MCF 10A (cell line): ENCODE measurements at regions not wholly inside any gene's neighbourhood (a gene's known extent, or its start where the extent isn't known, plus 50 kb on each side); places are given as distances from the start of the nearest gene placed in this dataset.

ENCODE experiments used
- BruUV-seq: library from RNA; stranded (reverse); fragments of 400-500 nt; replicated peaks from 2 replicates; lab custom pipeline; 2021; lab: Mats Ljungman, UMichigan
- CTCF ChIA-PET: fragments of 300-600 bp; sonication (Branson Sonifier 250); formaldehyde crosslinking; extraction: SDS; loops from one replicate; lab custom pipeline; 2021; ENCODE audit warnings: antibody characterized with exemption, inconsistent platforms; lab: Yijun Ruan, JAX
- POLR2A ChIA-PET: fragments of 300-600, 350-650 bp; sonication (Branson Sonifier 250); formaldehyde crosslinking; extraction: SDS; loops from one replicate; lab custom pipeline; 2020; ENCODE audit warnings: antibody characterized with exemption, inconsistent platforms; lab: Yijun Ruan, JAX
- DNase-seq: peaks from one replicate; pipeline ENCODE4 v3.0.0-alpha.2; 2018; ENCODE audit not compliant: unreplicated experiment
- H3K27ac Mint-ChIP-seq: one replicate; pipeline ENCODE4 v1.8.0; 2022; ENCODE audit warnings: mild to moderate bottlenecking, low read depth, mixed read lengths; ENCODE audit not compliant: unreplicated experiment
- H3K27me3 Mint-ChIP-seq: one replicate; pipeline ENCODE4 v1.8.0; 2022; ENCODE audit warnings: mixed read lengths; ENCODE audit not compliant: insufficient read depth, unreplicated experiment
- H3K36me3 Mint-ChIP-seq: one replicate; pipeline ENCODE4 v1.8.0; 2022; ENCODE audit warnings: mild to moderate bottlenecking, moderate library complexity, mixed read lengths; ENCODE audit not compliant: insufficient read depth, unreplicated experiment
- H3K4me1 Mint-ChIP-seq: one replicate; pipeline ENCODE4 v1.8.0; 2022; ENCODE audit warnings: mixed read lengths; ENCODE audit not compliant: insufficient read depth, unreplicated experiment
- H3K4me3 Mint-ChIP-seq: one replicate; pipeline ENCODE4 v1.8.0; 2022; ENCODE audit warnings: mild to moderate bottlenecking, moderate library complexity, mixed read lengths; ENCODE audit not compliant: unreplicated experiment
- H3K9me3 Mint-ChIP-seq: one replicate; pipeline ENCODE4 v1.8.0; 2022; ENCODE audit warnings: mixed read lengths; ENCODE audit not compliant: unreplicated experiment
- CTCF ChIP-seq: fragments of 200-600 bp; IDR thresholded peaks from one replicate; pipeline ENCODE4 v1.8.0; 2022; ENCODE audit warnings: antibody characterized with exemption, mild to moderate bottlenecking; ENCODE audit not compliant: unreplicated experiment
- intact Hi-C: fragments of 100-400 bp; cut with micrococcal nuclease; formaldehyde crosslinking; loops from 2 replicates; pipeline ENCODE4 v1.14.1; 2022

- no peak for DNase-seq
- H3K9me3 Mint-ChIP-seq, result no peaks in the 10 kb centered on the region
- intact Hi-C loops, result no loop called here
- peaks cover 5% of the 10 kb centered on the region for H3K4me1 Mint-ChIP-seq
- H3K27me3 Mint-ChIP-seq, result peaks cover 20% of the 10 kb centered on the region
- H3K36me3 Mint-ChIP-seq, result no peaks in the 10 kb centered on the region
- no peak overlapping the region for H3K4me3 Mint-ChIP-seq
- no peak for TF ChIP-seq CTCF
- H3K27ac Mint-ChIP-seq, result no peak overlapping the region
- POLR2A ChIA-PET, result no interaction called here
- CTCF ChIA-PET, result no interaction called here
- BruUV-seq, result no TSS peak
Measured at GRCh38 chr17:17398188-17398942, 78.4 kb upstream of the MED9 start.

- no peak for DNase-seq
- Mint-ChIP-seq H3K27ac (no peak overlapping the region), H3K36me3 (no peaks in the 10 kb centered on the region), H3K4me3 (no peak overlapping the region), H3K27me3 (peaks cover 13% of the 10 kb centered on the region), H3K9me3 (no peaks in the 10 kb centered on the region), H3K4me1 (peaks cover 5% of the 10 kb centered on the region)
- no peak for TF ChIP-seq CTCF
- intact Hi-C loops, result no loop called here
- BruUV-seq, result no TSS peak
- ChIA-PET POLR2A (no interaction called here), CTCF (interaction anchor here (0.6 kb wide), 1 partner anchor 192 kb away, joined by 3 read pairs; the partner anchor contains the start of gene PEMT)
Measured at GRCh38 chr17:17398943-17399926, 77.6 kb upstream of the MED9 start.

DNA sequence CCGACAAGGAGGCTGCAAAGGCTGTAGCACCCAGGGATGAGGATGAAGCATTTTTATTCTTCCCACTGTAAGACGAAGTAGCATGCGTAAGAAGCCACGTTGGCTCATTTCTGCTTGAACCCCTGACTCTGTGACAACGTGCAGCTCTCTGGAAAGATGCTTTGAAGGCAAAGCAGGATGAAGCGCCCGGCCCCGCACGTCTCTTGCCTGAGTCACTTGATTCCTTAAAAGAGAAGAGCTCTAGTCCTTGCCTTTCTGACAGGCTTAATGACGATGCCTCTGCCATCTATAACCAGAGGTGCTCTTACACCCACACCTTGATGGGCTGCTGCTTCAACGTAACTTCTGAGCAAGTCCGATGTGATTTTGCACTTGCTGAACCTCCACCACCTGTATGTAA is 76.7 kb upstream of the MED9 start:
- TF ChIP-seq CTCF, result no peak
- no peak for DNase-seq
- H3K36me3 Mint-ChIP-seq, result no peaks in the 10 kb centered on the region
- H3K9me3 Mint-ChIP-seq, result no peaks in the 10 kb centered on the region
- peaks cover 5% of the 10 kb centered on the region for H3K4me1 Mint-ChIP-seq
- BruUV-seq, result no TSS peak
- H3K27ac Mint-ChIP-seq, result no peak overlapping the region
- intact Hi-C loops, result no loop called here
- peaks cover 13% of the 10 kb centered on the region for H3K27me3 Mint-ChIP-seq
- H3K4me3 Mint-ChIP-seq, result no peak overlapping the region
- ChIA-PET POLR2A (no interaction called here), CTCF (interaction anchor here (0.6 kb wide), 1 partner anchor 191 kb away, joined by 3 read pairs; the partner anchor contains the start of gene PEMT)

DNA sequence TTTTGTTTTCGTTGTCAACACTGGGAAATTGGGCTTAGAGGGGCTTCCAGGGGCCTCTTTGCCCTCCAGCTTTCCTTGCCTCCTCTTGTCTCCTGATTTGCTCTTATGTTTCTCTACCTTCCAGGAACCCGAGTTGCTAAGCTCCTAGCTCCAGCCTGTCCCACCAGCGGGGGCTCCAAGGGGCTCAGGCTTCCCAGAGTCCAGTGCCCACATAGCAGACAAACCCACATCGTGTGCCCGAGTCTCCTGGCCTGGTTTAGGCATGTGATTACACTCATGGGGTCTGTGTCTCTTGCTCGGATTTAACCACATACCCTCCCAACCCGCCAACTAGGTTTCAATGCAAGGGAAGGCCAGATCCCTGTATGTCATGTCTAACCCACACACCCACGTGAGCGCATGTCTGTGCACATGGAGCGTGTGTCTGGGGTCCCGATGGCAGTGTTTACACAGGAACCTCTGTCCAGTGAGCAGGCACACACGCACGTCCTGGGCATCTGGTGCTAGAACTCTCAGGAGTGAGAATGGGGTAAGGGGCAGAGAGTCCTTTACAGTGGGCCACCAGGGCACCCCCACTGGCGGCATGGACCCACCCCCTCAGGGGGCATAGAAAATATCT is 76.1 kb upstream of the MED9 start:
- no peak for TF ChIP-seq CTCF
- no peak for DNase-seq
- ChIA-PET POLR2A (no interaction called here), CTCF (no interaction called here)
- Mint-ChIP-seq H3K36me3 (no peaks in the 10 kb centered on the region), H3K27ac (no peak overlapping the region), H3K4me3 (no peak overlapping the region), H3K9me3 (no peaks in the 10 kb centered on the region), H3K27me3 (peaks cover 13% of the 10 kb centered on the region), H3K4me1 (peaks cover 5% of the 10 kb centered on the region)
- no TSS peak for BruUV-seq
- intact Hi-C loops, result no loop called here
